IMR-90 (cell line): ENCODE measurements at regions not wholly inside any gene's neighbourhood (a gene's known extent, or its start where the extent isn't known, plus 50 kb on each side); places are given as distances from the start of the nearest gene placed in this dataset.

ENCODE experiments used
- ATAC-seq: fragments of 200-7000 bp; cut with Tn5 transposase; 2 replicates; pipeline ENCODE4 v1.9.1; 2020; ENCODE audit warnings: low read depth, mild to moderate bottlenecking, moderate library complexity
- BruUV-seq: library from RNA; stranded (reverse); fragments of 400-500 nt; replicated peaks from 2 replicates; lab custom pipeline; 2021; lab: Mats Ljungman, UMichigan
- CTCF ChIA-PET: fragments of 300-600 bp; formaldehyde crosslinking; extraction: SDS; loops from one replicate; lab custom pipeline; 2021; ENCODE audit warnings: antibody characterized with exemption; lab: Yijun Ruan, JAX
- POLR2A ChIA-PET: fragments of 300-600 bp; sonication (Branson Sonifier 250); formaldehyde crosslinking; loops from one replicate; lab custom pipeline; 2022; ENCODE audit warnings: antibody characterized with exemption; ENCODE audit not compliant: unreplicated experiment; lab: Charles Lee
- DNase-seq: peaks from one replicate; pipeline ENCODE4 v3.0.0; 2013
- H2AFZ ChIP-seq: replicated peaks from 2 replicates; pipeline ENCODE3; 2013; ENCODE audit warnings: low read length, mild to moderate bottlenecking; ENCODE audit not compliant: poor library complexity
- H2AK5ac ChIP-seq: 2 replicates; pipeline ENCODE4 v1.6.1; 2013; ENCODE audit warnings: low read depth, low read length, inconsistent platforms
- H2AK9ac ChIP-seq: replicated peaks from 2 replicates; pipeline ENCODE3; 2013; ENCODE audit warnings: mild to moderate bottlenecking, low read depth, low read length, moderate library complexity; ENCODE audit not compliant: poor library complexity
- H2BK120ac ChIP-seq: 2 replicates; pipeline ENCODE4 v1.6.1; 2013; ENCODE audit warnings: low read depth, low read length, inconsistent platforms
- H2BK15ac ChIP-seq: 3 replicates; pipeline ENCODE4 v1.6.1; 2013; ENCODE audit warnings: low read depth, low read length, inconsistent platforms
- H2BK20ac ChIP-seq: 2 replicates; pipeline ENCODE4 v1.6.1; 2013; ENCODE audit warnings: low read depth, mild to moderate bottlenecking, inconsistent platforms, low read length, moderate library complexity
- H2BK5ac ChIP-seq: 2 replicates; pipeline ENCODE4 v1.6.1; 2013; ENCODE audit warnings: mild to moderate bottlenecking, low read depth, low read length, inconsistent platforms; ENCODE audit not compliant: poor library complexity, severe bottlenecking
- H3K14ac ChIP-seq: replicated peaks from 2 replicates; pipeline ENCODE4 v1.6.1; 2013; ENCODE audit warnings: low read depth, low read length, inconsistent platforms
- H3K18ac ChIP-seq: 2 replicates; pipeline ENCODE4 v1.6.1; 2013; ENCODE audit warnings: low read depth, low read length, control low read depth
- H3K23ac ChIP-seq: 2 replicates; pipeline ENCODE4 v1.6.1; 2013; ENCODE audit warnings: low read depth, low read length, inconsistent platforms
- H3K27ac ChIP-seq: 2 replicates; pipeline ENCODE4 v1.5.1; 2013; ENCODE audit warnings: mild to moderate bottlenecking, control low read depth, low read length; ENCODE audit not compliant: insufficient read depth
- H3K27me3 ChIP-seq: 2 replicates; pipeline ENCODE4 v1.6.1; 2013; ENCODE audit warnings: low read length; ENCODE audit not compliant: control insufficient read depth, insufficient read depth
- H3K36me3 ChIP-seq: 2 replicates; pipeline ENCODE4 v1.6.1; 2013; ENCODE audit warnings: low read length, mixed read lengths; ENCODE audit not compliant: control insufficient read depth, insufficient read depth
- H3K4ac ChIP-seq: 2 replicates; pipeline ENCODE4 v1.6.1; 2013; ENCODE audit warnings: low read depth, low read length, inconsistent platforms
- H3K4me1 ChIP-seq: 2 replicates; pipeline ENCODE4 v1.6.1; 2013; ENCODE audit warnings: low read length, mixed read lengths; ENCODE audit not compliant: control insufficient read depth, insufficient read depth
- H3K4me2 ChIP-seq: 2 replicates; pipeline ENCODE4 v1.6.1; 2013; ENCODE audit warnings: low read depth, mild to moderate bottlenecking, control low read depth, low read length, moderate library complexity
- H3K4me3 ChIP-seq: 2 replicates; pipeline ENCODE4 v1.5.1; 2013; ENCODE audit warnings: low read depth, mild to moderate bottlenecking, control low read depth, low read length, moderate library complexity; ENCODE audit not compliant: insufficient read depth
- H3K56ac ChIP-seq: 2 replicates; pipeline ENCODE4 v1.6.1; 2013; ENCODE audit warnings: low read length, inconsistent platforms; ENCODE audit not compliant: insufficient read depth; ENCODE audit errors: extremely low read depth
- H3K79me1 ChIP-seq, 2 experiments: 2 replicates each; pipeline ENCODE4 v1.6.1; 2013; ENCODE audit warnings: low read length in 2 of 2, inconsistent platforms in 1 of 2, low read depth in 1 of 2
- H3K9ac ChIP-seq: 2 replicates; pipeline ENCODE4 v1.6.1; 2013; ENCODE audit warnings: low read depth, low read length, control low read depth
- H3K9me1 ChIP-seq: 2 replicates; pipeline ENCODE4 v1.6.1; 2013; ENCODE audit warnings: low read length, inconsistent platforms; ENCODE audit not compliant: insufficient read depth
- H3K9me3 ChIP-seq: 2 replicates; pipeline ENCODE4 v1.6.1; 2013; ENCODE audit warnings: low read length; ENCODE audit not compliant: control insufficient read depth, insufficient read depth
- H4K20me1 ChIP-seq: 2 replicates; pipeline ENCODE4 v1.6.1; 2013; ENCODE audit warnings: low read length, inconsistent platforms; ENCODE audit not compliant: insufficient read depth
- H4K5ac ChIP-seq: 2 replicates; pipeline ENCODE4 v1.6.1; 2013; ENCODE audit warnings: mild to moderate bottlenecking, low read depth, low read length, control low read depth
- H4K8ac ChIP-seq, 2 experiments: 2 replicates each; pipeline ENCODE4 v1.6.1; 2013; ENCODE audit warnings: low read depth in 2 of 2, low read length in 2 of 2, control low read depth in 1 of 2, inconsistent platforms in 1 of 2
- H4K91ac ChIP-seq: 2 replicates; pipeline ENCODE4 v1.6.1; 2013; ENCODE audit warnings: low read depth, low read length, inconsistent platforms; ENCODE audit not compliant: insufficient read depth
- CEBPB ChIP-seq: IDR thresholded peaks from 2 replicates; pipeline ENCODE4 v1.6.1; 2012; ENCODE audit warnings: low read depth, low read length, improper control_type of control experiment
- CTCF ChIP-seq: conservative IDR thresholded peaks from 2 replicates; pipeline ENCODE4 v1.5.1; 2012; ENCODE audit warnings: mild to moderate bottlenecking, low read depth, low read length, improper control_type of control experiment
- ELK1 ChIP-seq: fragments of 150-350 bp; IDR thresholded peaks from 2 replicates; pipeline ENCODE4 v1.6.1; 2016; ENCODE audit warnings: low read depth, mild to moderate bottlenecking, low read length, moderate library complexity, borderline replicate concordance
- MAFK ChIP-seq: IDR thresholded peaks from 2 replicates; pipeline ENCODE4 v1.6.1; 2012; ENCODE audit warnings: low read depth, low read length, improper control_type of control experiment
- MXI1 ChIP-seq: IDR thresholded peaks from 2 replicates; pipeline ENCODE4 v1.6.1; 2012; ENCODE audit warnings: low read depth, mild to moderate bottlenecking, low read length, moderate library complexity, borderline replicate concordance
- NFE2L2 ChIP-seq: fragments of 150-350 bp; IDR thresholded peaks from 2 replicates; pipeline ENCODE4 v1.6.1; 2016; ENCODE audit warnings: low read depth, mild to moderate bottlenecking, low read length
- RCOR1 ChIP-seq: IDR thresholded peaks from 2 replicates; pipeline ENCODE4 v1.6.1; 2012; ENCODE audit warnings: mild to moderate bottlenecking, low read length, improper control_type of control experiment; ENCODE audit not compliant: insufficient replicate concordance
- RFX5 ChIP-seq: IDR thresholded peaks from 2 replicates; pipeline ENCODE4 v1.8.0; 2012; ENCODE audit warnings: low read depth, mild to moderate bottlenecking, low read length, moderate library complexity
- SMC3 ChIP-seq: fragments of 150-350 bp; IDR thresholded peaks from 2 replicates; pipeline ENCODE4 v1.6.1; 2016; ENCODE audit warnings: low read depth, mild to moderate bottlenecking, antibody characterized with exemption, low read length, moderate library complexity
- WGBS, 2 experiments: methylation state at CpG; one replicate each; pipeline versions ENCODE4 v1.1.5 to v1.1.7; 2013; ENCODE audit warnings: missing lambda C conversion rate in 2 of 2; ENCODE audit not compliant: insufficient read length in 1 of 2; ENCODE audit errors: extremely low coverage in 2 of 2; 5-methylcytosine and 5-hydroxymethylcytosine counted together
- dilution Hi-C: fragments of 300-500 bp; cut with HindIII; formaldehyde crosslinking; loops from one replicate; pipeline ENCODE4 v1.14.3; 2018; ENCODE audit warnings: low sequenced_read_pairs; ENCODE audit not compliant: unreplicated experiment
- in situ Hi-C: fragments of 300-500 bp; cut with MboI; formaldehyde crosslinking; loops from 3 replicates; pipeline ENCODE4 v1.14.3; 2019; ENCODE audit warnings: low sequenced_read_pairs, inconsistent platforms, mixed read lengths
- intact Hi-C: fragments of 100-400 bp; cut with micrococcal nuclease; formaldehyde crosslinking; loops from 2 replicates; pipeline ENCODE4 v1.10.0; 2022

- POLR2A ChIA-PET: no interaction called here
- in situ Hi-C loops: no loop called here
Observed at GRCh38 chr5:40268088-40268487, 411.6 kb upstream of the PTGER4 start.

More at GRCh38 chr5:40268088-40268487, 411.6 kb upstream of the PTGER4 start:
- TF ChIP-seq CEBPB: no peak
- no peak for TF ChIP-seq CTCF
- no peak for TF ChIP-seq MAFK
- TF ChIP-seq ELK1: no peak
- no peak for TF ChIP-seq NFE2L2
- TF ChIP-seq RCOR1: no peak
- TF ChIP-seq SMC3: no peak
- no peak for TF ChIP-seq MXI1
- no peak for TF ChIP-seq RFX5
- Histone ChIP-seq H3K27ac (no peak overlapping the region), H2AK5ac (no peak overlapping the region), H3K79me1 (no peaks in the 10 kb centered on the region), H3K9me3 (no peaks in the 10 kb centered on the region), H3K27me3 (no peaks in the 10 kb centered on the region), H2BK15ac (no peak overlapping the region), H2AK9ac (no peak overlapping the region), H3K4me2 (no peak overlapping the region), H2BK20ac (no peak overlapping the region), H3K9me1 (peaks cover 3% of the 10 kb centered on the region; the same call in 1 of the 2 replicates), H4K8ac (no peak overlapping the region), H3K18ac (no peak overlapping the region), H3K14ac (no peak overlapping the region), H4K20me1 (no peaks in the 10 kb centered on the region), H3K4me1 (peaks cover 2% of the 10 kb centered on the region; the same call in 1 of the 2 replicates), H3K4me3 (no peak overlapping the region), H4K5ac (no peak overlapping the region), H2AFZ (no peak overlapping the region), H3K36me3 (no peaks in the 10 kb centered on the region), H3K4ac (no peak overlapping the region), H3K56ac (no peak overlapping the region), H2BK5ac (no peak overlapping the region), H3K23ac (no peak overlapping the region), H2BK120ac (no peak overlapping the region), H3K9ac (no peak overlapping the region), H4K91ac (no peak overlapping the region)
- intact Hi-C loops: no loop called here
- no TSS peak for BruUV-seq
- WGBS, 2 experiments: no CpG with 5 or more reads among the region's 1 CpG
- DNase-seq: no peak
- CTCF ChIA-PET: no interaction called here
- no peak for ATAC-seq
- dilution Hi-C loops: no loop called here
